OCI-LY7 (cell line): ENCODE measurements at regions not wholly inside any gene's neighbourhood (a gene's known extent, or its start where the extent isn't known, plus 50 kb on each side); places are given as distances from the start of the nearest gene placed in this dataset.

ENCODE experiments used
- BruUV-seq: library from RNA; stranded (reverse); fragments of 400-500 nt; replicated peaks from 2 replicates; lab custom pipeline; 2021; lab: Mats Ljungman, UMichigan
- CTCF ChIA-PET: fragments of 300-600 bp; sonication (Branson Sonifier 250); formaldehyde crosslinking; loops from one replicate; lab custom pipeline; 2022; ENCODE audit warnings: antibody characterized with exemption; ENCODE audit not compliant: unreplicated experiment; lab: Charles Lee
- POLR2A ChIA-PET: fragments of 300-600 bp; sonication (Branson Sonifier 250); formaldehyde crosslinking; loops from one replicate; lab custom pipeline; 2022; ENCODE audit warnings: antibody characterized with exemption; lab: Charles Lee
- DNase-seq: peaks from one replicate; pipeline ENCODE4 v3.0.0-alpha.2; 2015; ENCODE audit warnings: low spot score
- H2AFZ ChIP-seq: fragments of 200-600 bp; sonication (generic), shearing (Covaris generic); 2 replicates; pipeline ENCODE4 v1.6.1; 2014; ENCODE audit warnings: mild to moderate bottlenecking, antibody characterized with exemption, low read length, moderate library complexity
- H3K27ac ChIP-seq: fragments of 200-600 bp; sonication (generic); 2 replicates; pipeline ENCODE4 v1.5.1; 2014; ENCODE audit warnings: mixed run types, low read depth, mild to moderate bottlenecking, moderate library complexity, low read length, inconsistent platforms; ENCODE audit not compliant: poor library complexity, severe bottlenecking
- H3K36me3 ChIP-seq: fragments of 200-600 bp; sonication (generic); 2 replicates; pipeline ENCODE4 v1.6.1; 2014; ENCODE audit warnings: mild to moderate bottlenecking, antibody characterized with exemption, low read length, moderate library complexity, mixed read lengths; ENCODE audit not compliant: insufficient read depth
- H3K4me1 ChIP-seq: fragments of 200-600 bp; sonication (generic); 2 replicates; pipeline ENCODE4 v1.5.1; 2014; ENCODE audit warnings: mild to moderate bottlenecking, low read length; ENCODE audit not compliant: insufficient read depth, poor library complexity, severe bottlenecking
- H3K4me2 ChIP-seq: fragments of 200-600 bp; sonication (generic); 2 replicates; pipeline ENCODE4 v1.6.1; 2014; ENCODE audit warnings: mild to moderate bottlenecking, low read length
- H3K4me3 ChIP-seq: fragments of 200-600 bp; sonication (generic); 2 replicates; pipeline ENCODE4 v1.5.1; 2014; ENCODE audit warnings: mild to moderate bottlenecking, low read depth, low read length; ENCODE audit not compliant: poor library complexity, severe bottlenecking
- H3K79me2 ChIP-seq: fragments of 200-600 bp; sonication (generic); 2 replicates; pipeline ENCODE4 v1.6.1; 2016; ENCODE audit warnings: low read depth, mild to moderate bottlenecking, low read length, moderate library complexity, mixed read lengths; ENCODE audit not compliant: insufficient read depth
- H3K9me2 ChIP-seq: fragments of 200-600 bp; sonication (generic); 2 replicates; pipeline ENCODE4 v1.6.1; 2016; ENCODE audit warnings: mild to moderate bottlenecking, low read length, mixed read lengths; ENCODE audit not compliant: insufficient read depth
- H3K9me3 ChIP-seq: fragments of 200-600 bp; sonication (generic); 2 replicates; pipeline ENCODE4 v1.6.1; 2014; ENCODE audit warnings: mild to moderate bottlenecking, mixed run types, low read length, mixed read lengths
- H4K20me1 ChIP-seq: fragments of 200-600 bp; sonication (generic); 2 replicates; pipeline ENCODE4 v1.6.1; 2014; ENCODE audit warnings: mild to moderate bottlenecking, antibody characterized with exemption, low read length, moderate library complexity, mixed read lengths; ENCODE audit not compliant: insufficient read depth
- EZH2phosphoT487 ChIP-seq: fragments of 200-600 bp; sonication (generic); IDR thresholded peaks from 2 replicates; pipeline ENCODE4 v1.6.1; 2018; ENCODE audit warnings: low read depth, borderline replicate concordance, mild to moderate bottlenecking, mixed run types, antibody characterized with exemption, low read length, moderate library complexity, mixed read lengths
- intact Hi-C: fragments of 100-400 bp; cut with micrococcal nuclease; formaldehyde crosslinking; loops from one replicate; pipeline ENCODE4 v1.10.0; 2022; ENCODE audit not compliant: unreplicated experiment
- TF ChIP-seq, protein P1 (sequence below): fragments of 200-600 bp; sonication (generic); conservative IDR thresholded peaks from 2 replicates; pipeline ENCODE4 v1.5.1; 2014; ENCODE audit warnings: mild to moderate bottlenecking, antibody characterized with exemption, low read length, moderate library complexity, mixed read lengths

DNA sequence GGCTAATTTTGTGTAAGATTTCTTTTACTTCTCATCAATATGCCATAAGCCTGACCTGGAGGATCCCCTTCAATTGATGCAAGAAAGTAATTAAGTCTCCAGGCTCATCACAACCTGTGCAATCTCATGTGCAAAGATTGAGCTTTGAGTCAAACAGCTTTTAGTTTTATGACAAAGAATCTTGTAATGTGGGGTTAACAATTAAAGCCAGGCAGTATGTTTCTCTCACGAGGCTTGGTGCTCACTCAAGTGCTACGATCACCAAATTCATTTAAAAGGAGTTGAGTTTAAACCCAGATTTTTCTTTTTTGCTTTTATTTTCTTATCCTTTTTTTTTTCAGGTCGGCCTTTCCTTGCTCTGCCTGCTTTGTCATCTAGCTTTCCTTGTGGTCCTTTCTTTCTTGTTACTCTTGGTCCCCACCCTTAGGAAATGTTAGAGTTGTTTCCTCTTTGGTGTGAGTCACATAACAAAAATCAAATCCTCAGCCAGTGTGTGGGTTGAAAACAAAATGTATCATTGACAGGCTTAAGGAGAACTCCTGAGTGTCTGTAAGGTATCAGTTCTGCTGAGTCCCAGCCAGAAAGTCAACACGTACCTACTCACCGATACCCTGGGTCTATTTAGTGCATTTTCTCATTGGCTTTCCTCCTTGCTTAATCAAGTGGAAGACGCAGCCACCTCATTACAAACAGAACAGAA lies 1037.2 kb downstream of the ADGRL2 start:
- Histone ChIP-seq H3K79me2 (no peaks in the 10 kb centered on the region), H3K4me3 (no peak overlapping the region), H3K9me3 (no peaks in the 10 kb centered on the region), H3K4me1 (no peaks in the 10 kb centered on the region), H3K36me3 (no peaks in the 10 kb centered on the region), H2AFZ (no peak overlapping the region), H3K27ac (no peak overlapping the region), H4K20me1 (no peaks in the 10 kb centered on the region), H3K4me2 (no peak overlapping the region), H3K9me2 (no peaks in the 10 kb centered on the region)
- DNase-seq: no peak
- ChIA-PET POLR2A (interaction anchor here (0.6 kb wide), 1 partner anchor 13 kb away, joined by 4 read pairs; no protein-coding TSS in a partner anchor), CTCF (no interaction called here)
- intact Hi-C loops: no loop called here
- BruUV-seq: no TSS peak
- TF ChIP-seq, protein P1, sequence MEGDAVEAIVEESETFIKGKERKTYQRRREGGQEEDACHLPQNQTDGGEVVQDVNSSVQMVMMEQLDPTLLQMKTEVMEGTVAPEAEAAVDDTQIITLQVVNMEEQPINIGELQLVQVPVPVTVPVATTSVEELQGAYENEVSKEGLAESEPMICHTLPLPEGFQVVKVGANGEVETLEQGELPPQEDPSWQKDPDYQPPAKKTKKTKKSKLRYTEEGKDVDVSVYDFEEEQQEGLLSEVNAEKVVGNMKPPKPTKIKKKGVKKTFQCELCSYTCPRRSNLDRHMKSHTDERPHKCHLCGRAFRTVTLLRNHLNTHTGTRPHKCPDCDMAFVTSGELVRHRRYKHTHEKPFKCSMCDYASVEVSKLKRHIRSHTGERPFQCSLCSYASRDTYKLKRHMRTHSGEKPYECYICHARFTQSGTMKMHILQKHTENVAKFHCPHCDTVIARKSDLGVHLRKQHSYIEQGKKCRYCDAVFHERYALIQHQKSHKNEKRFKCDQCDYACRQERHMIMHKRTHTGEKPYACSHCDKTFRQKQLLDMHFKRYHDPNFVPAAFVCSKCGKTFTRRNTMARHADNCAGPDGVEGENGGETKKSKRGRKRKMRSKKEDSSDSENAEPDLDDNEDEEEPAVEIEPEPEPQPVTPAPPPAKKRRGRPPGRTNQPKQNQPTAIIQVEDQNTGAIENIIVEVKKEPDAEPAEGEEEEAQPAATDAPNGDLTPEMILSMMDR: no peak
- TF ChIP-seq EZH2phosphoT487: no peak

DNA sequence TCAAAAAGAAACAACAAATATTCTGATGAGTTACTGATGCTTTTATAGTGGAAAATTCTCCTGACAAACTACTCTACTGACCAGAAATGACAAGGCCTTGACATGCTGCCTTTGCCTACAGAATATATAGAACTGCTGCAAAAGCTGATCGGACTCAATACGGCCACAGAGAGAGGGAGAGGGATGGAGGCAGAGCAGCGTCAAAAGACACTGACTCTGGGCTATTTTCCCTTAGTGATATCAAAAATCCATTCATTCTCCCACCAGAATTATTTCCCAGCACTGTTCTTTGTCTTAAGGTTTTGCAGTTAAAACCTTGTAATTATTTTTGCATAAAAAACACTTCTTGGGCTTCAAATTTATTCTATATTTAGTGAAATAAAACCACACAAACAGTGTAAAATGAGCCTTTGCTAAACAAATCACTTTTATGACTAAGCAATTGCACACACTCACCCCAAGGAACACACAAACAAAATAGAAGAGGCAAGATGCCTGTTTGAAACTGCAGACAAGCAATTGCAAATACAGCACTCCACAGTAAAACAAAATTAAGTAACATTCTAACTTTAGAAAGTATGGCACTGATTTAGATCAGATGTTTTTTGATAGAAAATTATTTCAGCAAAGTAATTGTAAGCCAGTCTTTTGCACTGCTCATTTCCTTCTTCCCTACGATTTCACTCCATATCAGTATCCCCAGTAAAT lies 1036.4 kb downstream of the ADGRL2 start:
- no peak overlapping the region for H3K4me3 ChIP-seq
- TF ChIP-seq, protein P1: no peak
- POLR2A ChIA-PET: no interaction called here
- H3K36me3 ChIP-seq: no peaks in the 10 kb centered on the region
- BruUV-seq: no TSS peak
- no peaks in the 10 kb centered on the region for H3K79me2 ChIP-seq
- intact Hi-C loops: no loop called here
- CTCF ChIA-PET: no interaction called here
- H3K4me1 ChIP-seq: no peaks in the 10 kb centered on the region
- no peak overlapping the region for H2AFZ ChIP-seq
- no peak overlapping the region for H3K4me2 ChIP-seq
- DNase-seq: no peak
- no peaks in the 10 kb centered on the region for H4K20me1 ChIP-seq
- H3K27ac ChIP-seq: no peak overlapping the region
- no peaks in the 10 kb centered on the region for H3K9me3 ChIP-seq
- H3K9me2 ChIP-seq: no peaks in the 10 kb centered on the region
